ENCODE measurements at regions not wholly inside any gene's neighbourhood (a gene's known extent, or its start where the extent isn't known, plus 50 kb on each side); places are given as distances from the start of the nearest gene placed in this dataset.
"Not testable (repeated sequence)": the region's sequence is repeated elsewhere in the genome, so short reads cannot be mapped to it uniquely, and the experiment has no call there.

DNA sequence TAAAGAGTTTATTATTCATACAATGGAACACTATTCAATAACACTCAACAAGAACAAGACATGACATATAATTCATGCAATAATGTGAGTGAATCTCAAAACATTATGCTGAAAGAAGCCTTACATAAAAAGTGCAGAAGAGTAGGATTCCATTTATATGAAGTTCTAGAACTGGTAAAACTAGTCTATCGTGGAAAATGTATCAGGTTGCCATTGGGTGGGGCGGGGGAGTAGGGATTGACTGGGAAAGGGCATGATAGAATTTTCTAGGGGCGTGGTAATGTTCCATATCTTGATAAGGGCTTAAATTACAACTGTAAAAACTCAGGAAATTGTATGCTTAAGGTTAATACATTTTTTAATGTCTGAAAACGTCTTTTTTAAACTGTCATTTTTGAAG is 247.9 kb downstream of the SATB1 start:
- Histone ChIP-seq H3K27me3 (ENCODE audit: insufficient read depth, low read length) (no peaks in the 10 kb centered on the region), H3K9me3 (ENCODE audit: control insufficient read depth, low read depth, low read length) (no peaks in the 10 kb centered on the region), H2BK5ac (ENCODE audit: insufficient read length, low read length) (no peak overlapping the region), H3K23ac (ENCODE audit: insufficient read length, low read depth, low read length) (no peak overlapping the region), H3T11ph (ENCODE audit: low read length) (no peak overlapping the region), H3K79me2 (ENCODE audit: insufficient read depth, low read length) (no peaks in the 10 kb centered on the region), H2AFZ (ENCODE audit: low read length) (no peak overlapping the region), H3K79me1 (ENCODE audit: insufficient read depth, low read depth, low read length, poor library complexity, severe bottlenecking) (peaks cover 2% of the 10 kb centered on the region), H3K4ac (ENCODE audit: low read depth, low read length) (no peak overlapping the region), H3K18ac (ENCODE audit: insufficient read length, low read depth, low read length) (no peak overlapping the region), H4K91ac (ENCODE audit: insufficient read length, low read depth, low read length) (no peak overlapping the region), H3K4me1 (ENCODE audit: insufficient read depth, low read length) (no peaks in the 10 kb centered on the region), H4K5ac (ENCODE audit: insufficient read length, low read depth, low read length) (no peak overlapping the region), H3K27ac (ENCODE audit: insufficient read length, low read depth, low read length) (no peak overlapping the region), H3K56ac (ENCODE audit: insufficient read length, low read depth, low read length) (no peak overlapping the region), H2BK15ac (ENCODE audit: low read depth, low read length) (no peak overlapping the region), H2AK5ac (ENCODE audit: insufficient read length, low read length) (no peak overlapping the region), H3K4me2 (ENCODE audit: insufficient read depth, insufficient read length, low read length) (no peak overlapping the region), H2BK12ac (ENCODE audit: insufficient read length, low read depth, low read length) (no peak overlapping the region), H3K23me2 (ENCODE audit: insufficient read length, low read depth, low read length, poor library complexity, severe bottlenecking) (no peaks in the 10 kb centered on the region), H2BK120ac (ENCODE audit: low read depth, low read length, poor library complexity, severe bottlenecking) (no peak overlapping the region), H4K20me1 (ENCODE audit: control insufficient read depth, insufficient read depth, insufficient read length) (no peaks in the 10 kb centered on the region), H3K14ac (ENCODE audit: insufficient read depth, low read length) (no peak overlapping the region), H4K8ac (replicated peaks; ENCODE audit: insufficient read length, low read depth, low read length) (no peak overlapping the region), H2BK20ac (ENCODE audit: low read depth, low read length, poor library complexity, severe bottlenecking) (no peak overlapping the region), H3K9ac (ENCODE audit: extremely low read depth, insufficient read length, low read length) (no peak overlapping the region)
- Mint-ChIP-seq H3K27ac (no peak overlapping the region), H3K4me1 (no peaks in the 10 kb centered on the region), H3K36me3 (ENCODE audit: insufficient read depth in 1 of 3, low read depth in 3 of 3) (peaks cover 0 to 7% (median 6%) of the 10 kb centered on the region in 3 experiments; a peak in 2 of 7 replicates), H3K27me3 (ENCODE audit: low read depth) (no peaks in the 10 kb centered on the region), H3K4me3 (no peak overlapping the region), H3K9me3 (peaks cover 4 to 6% of the 10 kb centered on the region in 2 experiments; a peak in 3 of 5 replicates)
- no CpG with 5 or more reads among the region's 4 CpGs for WGBS (ENCODE audit: extremely low coverage, insufficient read length, low lambda C conversion rate)
- TF ChIP-seq, protein P1, sequence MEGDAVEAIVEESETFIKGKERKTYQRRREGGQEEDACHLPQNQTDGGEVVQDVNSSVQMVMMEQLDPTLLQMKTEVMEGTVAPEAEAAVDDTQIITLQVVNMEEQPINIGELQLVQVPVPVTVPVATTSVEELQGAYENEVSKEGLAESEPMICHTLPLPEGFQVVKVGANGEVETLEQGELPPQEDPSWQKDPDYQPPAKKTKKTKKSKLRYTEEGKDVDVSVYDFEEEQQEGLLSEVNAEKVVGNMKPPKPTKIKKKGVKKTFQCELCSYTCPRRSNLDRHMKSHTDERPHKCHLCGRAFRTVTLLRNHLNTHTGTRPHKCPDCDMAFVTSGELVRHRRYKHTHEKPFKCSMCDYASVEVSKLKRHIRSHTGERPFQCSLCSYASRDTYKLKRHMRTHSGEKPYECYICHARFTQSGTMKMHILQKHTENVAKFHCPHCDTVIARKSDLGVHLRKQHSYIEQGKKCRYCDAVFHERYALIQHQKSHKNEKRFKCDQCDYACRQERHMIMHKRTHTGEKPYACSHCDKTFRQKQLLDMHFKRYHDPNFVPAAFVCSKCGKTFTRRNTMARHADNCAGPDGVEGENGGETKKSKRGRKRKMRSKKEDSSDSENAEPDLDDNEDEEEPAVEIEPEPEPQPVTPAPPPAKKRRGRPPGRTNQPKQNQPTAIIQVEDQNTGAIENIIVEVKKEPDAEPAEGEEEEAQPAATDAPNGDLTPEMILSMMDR (conservative IDR thresholded peaks at IDR 0.05) = no peak
- DNase-seq = no peak

- H3K4me1 ChIP-seq (ENCODE audit: insufficient read depth, low read length); H2BK20ac ChIP-seq (ENCODE audit: low read depth, low read length, poor library complexity, severe bottlenecking); H3K56ac ChIP-seq (ENCODE audit: insufficient read length, low read depth, low read length); H3K27me3 Mint-ChIP-seq (ENCODE audit: low read depth); H3K27ac ChIP-seq (ENCODE audit: insufficient read length, low read depth, low read length); H3K23ac ChIP-seq (ENCODE audit: insufficient read length, low read depth, low read length); H3K4me1 Mint-ChIP-seq; H3K27ac Mint-ChIP-seq; H3K18ac ChIP-seq (ENCODE audit: insufficient read length, low read depth, low read length); H3K4me3 Mint-ChIP-seq; H3K27me3 ChIP-seq (ENCODE audit: insufficient read depth, low read length); H2AK5ac ChIP-seq (ENCODE audit: insufficient read length, low read length); H4K5ac ChIP-seq (ENCODE audit: insufficient read length, low read depth, low read length); H3K4me2 ChIP-seq (ENCODE audit: insufficient read depth, insufficient read length, low read length); H2BK15ac ChIP-seq (ENCODE audit: low read depth, low read length); H4K20me1 ChIP-seq (ENCODE audit: control insufficient read depth, insufficient read depth, insufficient read length); H2AFZ ChIP-seq (ENCODE audit: low read length); H3K9me3 Mint-ChIP-seq; H4K8ac ChIP-seq (replicated peaks; ENCODE audit: insufficient read length, low read depth, low read length); H3K14ac ChIP-seq (ENCODE audit: insufficient read depth, low read length); H3K23me2 ChIP-seq (ENCODE audit: insufficient read length, low read depth, low read length, poor library complexity, severe bottlenecking); DNase-seq; H3K9ac ChIP-seq (ENCODE audit: extremely low read depth, insufficient read length, low read length); H3T11ph ChIP-seq (ENCODE audit: low read length); H3K79me2 ChIP-seq (ENCODE audit: insufficient read depth, low read length); H3K79me1 ChIP-seq (ENCODE audit: insufficient read depth, low read depth, low read length, poor library complexity, severe bottlenecking); H2BK5ac ChIP-seq (ENCODE audit: insufficient read length, low read length); H2BK120ac ChIP-seq (ENCODE audit: low read depth, low read length, poor library complexity, severe bottlenecking); H4K91ac ChIP-seq (ENCODE audit: insufficient read length, low read depth, low read length); H2BK12ac ChIP-seq (ENCODE audit: insufficient read length, low read depth, low read length); H3K4ac ChIP-seq (ENCODE audit: low read depth, low read length); H3K9me3 ChIP-seq (ENCODE audit: control insufficient read depth, low read depth, low read length): not testable (repeated sequence)
- WGBS (ENCODE audit: extremely low coverage, insufficient read length, low lambda C conversion rate) = no CpG with 5 or more reads among the region's 5 CpGs
- H3K36me3 Mint-ChIP-seq (ENCODE audit: insufficient read depth in 1 of 3, low read depth in 3 of 3) = peaks cover 0 to 10% (median 8%) of the 10 kb centered on the region in 3 experiments; a peak in 2 of 7 replicates
Measured at GRCh38 chr3:18173891-18174290, 251.2 kb downstream of the SATB1 start.
